ENCODE measurements at regions not wholly inside any gene's neighbourhood (a gene's known extent, or its start where the extent isn't known, plus 50 kb on each side); places are given as distances from the start of the nearest gene placed in this dataset.

DNA sequence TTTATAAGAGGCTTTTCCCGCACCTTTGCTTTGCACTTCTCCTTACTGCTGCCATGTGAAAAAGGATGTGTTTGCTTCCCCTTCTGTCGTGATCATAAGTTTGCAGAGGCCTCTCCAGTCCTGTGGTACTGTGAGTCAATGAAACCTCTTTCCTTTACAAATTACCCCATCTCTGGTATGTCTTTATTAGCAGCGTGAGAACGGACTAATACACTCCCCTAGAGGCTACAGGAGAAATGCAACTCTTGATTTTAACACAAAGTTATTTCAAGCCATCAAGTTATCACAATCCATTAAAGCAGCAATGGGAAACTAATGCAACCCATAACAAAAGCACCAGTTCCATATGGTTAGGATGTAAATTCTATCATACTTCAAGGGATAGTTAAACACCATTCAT, 1378.8 kb upstream of the DDX18 start:
- Histone ChIP-seq H4K20me1 (ENCODE audit: insufficient read depth, low read length) (no peaks in the 10 kb centered on the region), H3K4me1 (ENCODE audit: insufficient read depth, low read length) (no peaks in the 10 kb centered on the region), H3K79me2 (ENCODE audit: insufficient read depth, low read length) (no peaks in the 10 kb centered on the region), H3K9ac (ENCODE audit: low read depth, low read length) (no peak overlapping the region), H3K27ac (ENCODE audit: low read length) (no peak overlapping the region), H3K36me3 (ENCODE audit: insufficient read depth, low read length) (no peaks in the 10 kb centered on the region), H3K4me3 (ENCODE audit: low read depth in 1 of 2, low read length in 2 of 2) (no peak overlapping the region), H2AFZ (ENCODE audit: low read depth, low read length) (no peak overlapping the region), H3K4me2 (ENCODE audit: insufficient read depth, low read length) (no peak overlapping the region), H3K9me3 (ENCODE audit: insufficient read depth, low read length, severe bottlenecking) (peaks cover 4% of the 10 kb centered on the region), H3K27me3 (ENCODE audit: insufficient read depth, low read length, poor library complexity) (no peaks in the 10 kb centered on the region)
- no peak for TF ChIP-seq CTCF (IDR thresholded peaks at IDR 0.05; ENCODE audit: borderline replicate concordance, extremely low read depth, low read length, poor library complexity, severe bottlenecking)
- no peak for TF ChIP-seq EZH2 (IDR thresholded peaks at IDR 0.05; ENCODE audit: borderline replicate concordance, low read depth, low read length, severe bottlenecking)
- DNase-seq (no peak), ATAC-seq (ENCODE audit: insufficient read depth, low read depth) (no peak)

DNA sequence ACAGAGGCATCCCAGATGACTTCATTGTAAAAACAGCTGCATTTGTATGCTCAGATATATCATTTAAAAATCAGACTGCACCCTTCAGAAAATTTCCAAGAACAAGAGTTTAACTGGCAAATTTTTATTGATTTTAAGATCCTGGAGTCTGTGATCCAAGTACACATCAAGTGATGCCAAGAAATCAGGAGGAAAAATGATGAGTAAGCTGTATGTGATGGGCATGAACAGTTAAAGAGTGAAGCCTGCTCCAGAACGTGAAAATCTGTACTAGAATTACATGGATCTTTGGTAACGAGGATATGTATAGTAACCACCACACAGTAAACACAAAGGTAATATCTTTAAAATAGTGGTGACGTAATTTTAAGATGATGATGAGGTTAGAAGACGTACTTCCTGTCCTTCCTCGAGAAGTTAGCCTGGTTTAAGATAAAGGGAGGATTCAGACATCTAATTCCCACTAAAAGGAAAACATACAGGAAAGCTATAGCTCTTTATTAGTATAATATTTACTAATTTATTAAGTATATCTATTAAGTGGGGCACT, 1374.3 kb upstream of the DDX18 start:
- DNase-seq = no peak
- Histone ChIP-seq H3K9me3 (ENCODE audit: insufficient read depth, low read length, severe bottlenecking) (peaks cover 11% of the 10 kb centered on the region), H3K27ac (ENCODE audit: low read length) (no peak overlapping the region), H3K36me3 (ENCODE audit: insufficient read depth, low read length) (no peaks in the 10 kb centered on the region), H3K4me3 (ENCODE audit: low read depth in 1 of 2, low read length in 2 of 2) (no peak overlapping the region), H3K9ac (ENCODE audit: low read depth, low read length) (no peak overlapping the region), H4K20me1 (ENCODE audit: insufficient read depth, low read length) (no peaks in the 10 kb centered on the region), H3K4me2 (ENCODE audit: insufficient read depth, low read length) (no peak overlapping the region), H3K79me2 (ENCODE audit: insufficient read depth, low read length) (no peaks in the 10 kb centered on the region), H2AFZ (ENCODE audit: low read depth, low read length) (no peak overlapping the region), H3K4me1 (ENCODE audit: insufficient read depth, low read length) (no peaks in the 10 kb centered on the region), H3K27me3 (ENCODE audit: insufficient read depth, low read length, poor library complexity) (no peaks in the 10 kb centered on the region)
- no peak for ATAC-seq (ENCODE audit: insufficient read depth, low read depth)
- TF ChIP-seq EZH2 (IDR thresholded peaks at IDR 0.05; ENCODE audit: borderline replicate concordance, low read depth, low read length, severe bottlenecking) (no peak), CTCF (IDR thresholded peaks at IDR 0.05; ENCODE audit: borderline replicate concordance, extremely low read depth, low read length, poor library complexity, severe bottlenecking) (no peak)

DNA sequence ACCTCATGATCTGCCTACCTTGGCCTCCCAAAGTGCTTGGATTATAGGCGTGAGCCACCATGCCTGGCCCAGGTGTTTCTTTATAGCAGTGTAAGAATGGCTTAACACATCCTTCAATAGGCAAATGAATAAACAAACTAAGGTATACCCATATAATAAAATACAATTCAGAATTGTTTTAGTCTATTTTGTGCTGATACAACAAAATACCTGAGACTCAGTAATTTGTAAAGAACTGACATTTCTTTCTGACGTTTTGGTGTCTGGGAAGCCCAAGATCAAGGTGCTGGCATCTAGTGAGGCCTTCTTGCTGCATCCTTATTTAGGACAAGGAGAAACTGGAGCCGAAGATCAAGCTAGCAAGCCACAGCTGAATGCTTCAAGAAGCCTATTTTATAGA, 1372.1 kb upstream of the DDX18 start:
- Histone ChIP-seq H3K36me3 (ENCODE audit: insufficient read depth, low read length) (no peaks in the 10 kb centered on the region), H3K4me3 (ENCODE audit: low read depth in 1 of 2, low read length in 2 of 2) (no peak overlapping the region), H4K20me1 (ENCODE audit: insufficient read depth, low read length) (no peaks in the 10 kb centered on the region), H3K9ac (ENCODE audit: low read depth, low read length) (no peak overlapping the region), H3K4me2 (ENCODE audit: insufficient read depth, low read length) (no peak overlapping the region), H3K27me3 (ENCODE audit: insufficient read depth, low read length, poor library complexity) (no peaks in the 10 kb centered on the region), H3K9me3 (ENCODE audit: insufficient read depth, low read length, severe bottlenecking) (peaks cover 11% of the 10 kb centered on the region), H3K27ac (ENCODE audit: low read length) (no peak overlapping the region), H3K79me2 (ENCODE audit: insufficient read depth, low read length) (no peaks in the 10 kb centered on the region), H2AFZ (ENCODE audit: low read depth, low read length) (no peak overlapping the region), H3K4me1 (ENCODE audit: insufficient read depth, low read length) (peaks cover 15% of the 10 kb centered on the region)
- no peak for TF ChIP-seq EZH2 (IDR thresholded peaks at IDR 0.05; ENCODE audit: borderline replicate concordance, low read depth, low read length, severe bottlenecking)
- TF ChIP-seq CTCF (IDR thresholded peaks at IDR 0.05; ENCODE audit: borderline replicate concordance, extremely low read depth, low read length, poor library complexity, severe bottlenecking) = no peak
- no peak for DNase-seq
- ATAC-seq (ENCODE audit: insufficient read depth, low read depth) = no peak

Measured in DND-41 (cell line).